OCI-LY7 (cell line): ENCODE measurements at regions not wholly inside any gene's neighbourhood (a gene's known extent, or its start where the extent isn't known, plus 50 kb on each side); places are given as distances from the start of the nearest gene placed in this dataset.

Experiments
- BruUV-seq: library from RNA; stranded (reverse); fragments of 400-500 nt; replicated peaks from 2 replicates; lab custom pipeline; 2021; lab: Mats Ljungman, UMichigan
- CTCF ChIA-PET: fragments of 300-600 bp; sonication (Branson Sonifier 250); formaldehyde crosslinking; loops from one replicate; lab custom pipeline; 2022; ENCODE audit warnings: antibody characterized with exemption; ENCODE audit not compliant: unreplicated experiment; lab: Charles Lee
- POLR2A ChIA-PET: fragments of 300-600 bp; sonication (Branson Sonifier 250); formaldehyde crosslinking; loops from one replicate; lab custom pipeline; 2022; ENCODE audit warnings: antibody characterized with exemption; lab: Charles Lee
- DNase-seq: peaks from one replicate; pipeline ENCODE4 v3.0.0-alpha.2; 2015; ENCODE audit warnings: low spot score
- H2AFZ ChIP-seq: fragments of 200-600 bp; sonication (generic), shearing (Covaris generic); 2 replicates; pipeline ENCODE4 v1.6.1; 2014; ENCODE audit warnings: mild to moderate bottlenecking, antibody characterized with exemption, low read length, moderate library complexity
- H3K27ac ChIP-seq: fragments of 200-600 bp; sonication (generic); 2 replicates; pipeline ENCODE4 v1.5.1; 2014; ENCODE audit warnings: mixed run types, low read depth, mild to moderate bottlenecking, moderate library complexity, low read length, inconsistent platforms; ENCODE audit not compliant: poor library complexity, severe bottlenecking
- H3K36me3 ChIP-seq: fragments of 200-600 bp; sonication (generic); 2 replicates; pipeline ENCODE4 v1.6.1; 2014; ENCODE audit warnings: mild to moderate bottlenecking, antibody characterized with exemption, low read length, moderate library complexity, mixed read lengths; ENCODE audit not compliant: insufficient read depth
- H3K4me1 ChIP-seq: fragments of 200-600 bp; sonication (generic); 2 replicates; pipeline ENCODE4 v1.5.1; 2014; ENCODE audit warnings: mild to moderate bottlenecking, low read length; ENCODE audit not compliant: insufficient read depth, poor library complexity, severe bottlenecking
- H3K4me2 ChIP-seq: fragments of 200-600 bp; sonication (generic); 2 replicates; pipeline ENCODE4 v1.6.1; 2014; ENCODE audit warnings: mild to moderate bottlenecking, low read length
- H3K4me3 ChIP-seq: fragments of 200-600 bp; sonication (generic); 2 replicates; pipeline ENCODE4 v1.5.1; 2014; ENCODE audit warnings: mild to moderate bottlenecking, low read depth, low read length; ENCODE audit not compliant: poor library complexity, severe bottlenecking
- H3K79me2 ChIP-seq: fragments of 200-600 bp; sonication (generic); 2 replicates; pipeline ENCODE4 v1.6.1; 2016; ENCODE audit warnings: low read depth, mild to moderate bottlenecking, low read length, moderate library complexity, mixed read lengths; ENCODE audit not compliant: insufficient read depth
- H3K9me2 ChIP-seq: fragments of 200-600 bp; sonication (generic); 2 replicates; pipeline ENCODE4 v1.6.1; 2016; ENCODE audit warnings: mild to moderate bottlenecking, low read length, mixed read lengths; ENCODE audit not compliant: insufficient read depth
- H3K9me3 ChIP-seq: fragments of 200-600 bp; sonication (generic); 2 replicates; pipeline ENCODE4 v1.6.1; 2014; ENCODE audit warnings: mild to moderate bottlenecking, mixed run types, low read length, mixed read lengths
- H4K20me1 ChIP-seq: fragments of 200-600 bp; sonication (generic); 2 replicates; pipeline ENCODE4 v1.6.1; 2014; ENCODE audit warnings: mild to moderate bottlenecking, antibody characterized with exemption, low read length, moderate library complexity, mixed read lengths; ENCODE audit not compliant: insufficient read depth
- CTCF ChIP-seq: fragments of 200-600 bp; sonication (generic); conservative IDR thresholded peaks from 2 replicates; pipeline ENCODE4 v1.5.1; 2014; ENCODE audit warnings: mild to moderate bottlenecking, antibody characterized with exemption, low read length, moderate library complexity, mixed read lengths
- EZH2phosphoT487 ChIP-seq: fragments of 200-600 bp; sonication (generic); IDR thresholded peaks from 2 replicates; pipeline ENCODE4 v1.6.1; 2018; ENCODE audit warnings: low read depth, borderline replicate concordance, mild to moderate bottlenecking, mixed run types, antibody characterized with exemption, low read length, moderate library complexity, mixed read lengths
- intact Hi-C: fragments of 100-400 bp; cut with micrococcal nuclease; formaldehyde crosslinking; loops from one replicate; pipeline ENCODE4 v1.10.0; 2022; ENCODE audit not compliant: unreplicated experiment

GRCh38 chr7:16271990-16272665, 149.2 kb downstream of the CRPPA start:
- DNase-seq = no peak
- no peaks in the 10 kb centered on the region for H3K36me3 ChIP-seq
- no peaks in the 10 kb centered on the region for H3K4me1 ChIP-seq
- H3K79me2 ChIP-seq = no peaks in the 10 kb centered on the region
- H3K9me3 ChIP-seq = no peaks in the 10 kb centered on the region
- TF ChIP-seq EZH2phosphoT487 (no peak), CTCF (no peak)
- H3K9me2 ChIP-seq = no peaks in the 10 kb centered on the region
- no peak overlapping the region for H2AFZ ChIP-seq
- no TSS peak for BruUV-seq
- intact Hi-C loops = no loop called here
- H3K4me3 ChIP-seq = no peak overlapping the region
- POLR2A ChIA-PET = no interaction called here
- CTCF ChIA-PET = no interaction called here
- H3K4me2 ChIP-seq = no peak overlapping the region
- H3K27ac ChIP-seq = no peak overlapping the region
- H4K20me1 ChIP-seq = no peaks in the 10 kb centered on the region

GRCh38 chr7:16271355-16271915, 149.9 kb downstream of the CRPPA start:
- H3K36me3 ChIP-seq = no peaks in the 10 kb centered on the region
- ChIA-PET CTCF (no interaction called here), POLR2A (no interaction called here)
- no peak overlapping the region for H3K27ac ChIP-seq
- no peaks in the 10 kb centered on the region for H3K79me2 ChIP-seq
- no peaks in the 10 kb centered on the region for H4K20me1 ChIP-seq
- H3K4me1 ChIP-seq = no peaks in the 10 kb centered on the region
- intact Hi-C loops = no loop called here
- H3K9me3 ChIP-seq = no peaks in the 10 kb centered on the region
- no peak overlapping the region for H3K4me3 ChIP-seq
- TF ChIP-seq CTCF (no peak), EZH2phosphoT487 (no peak)
- H2AFZ ChIP-seq = no peak overlapping the region
- BruUV-seq = no TSS peak
- no peak for DNase-seq
- H3K4me2 ChIP-seq = no peak overlapping the region
- H3K9me2 ChIP-seq = no peaks in the 10 kb centered on the region

GRCh38 chr7:16270844-16271243, 150.5 kb downstream of the CRPPA start:
- Histone ChIP-seq H3K4me1 (no peaks in the 10 kb centered on the region), H2AFZ (no peak overlapping the region), H3K27ac (no peak overlapping the region), H3K4me3 (no peak overlapping the region), H3K9me3 (no peaks in the 10 kb centered on the region), H3K36me3 (no peaks in the 10 kb centered on the region), H3K4me2 (no peak overlapping the region), H3K9me2 (no peaks in the 10 kb centered on the region), H3K79me2 (no peaks in the 10 kb centered on the region), H4K20me1 (no peaks in the 10 kb centered on the region)
- ChIA-PET CTCF (no interaction called here), POLR2A (no interaction called here)
- BruUV-seq = no TSS peak
- no peak for TF ChIP-seq CTCF
- TF ChIP-seq EZH2phosphoT487 = no peak
- DNase-seq = no peak
- intact Hi-C loops = no loop called here
